ENCODE measurements at regions not wholly inside any gene's neighbourhood (a gene's known extent, or its start where the extent isn't known, plus 50 kb on each side); places are given as distances from the start of the nearest gene placed in this dataset.

DNA sequence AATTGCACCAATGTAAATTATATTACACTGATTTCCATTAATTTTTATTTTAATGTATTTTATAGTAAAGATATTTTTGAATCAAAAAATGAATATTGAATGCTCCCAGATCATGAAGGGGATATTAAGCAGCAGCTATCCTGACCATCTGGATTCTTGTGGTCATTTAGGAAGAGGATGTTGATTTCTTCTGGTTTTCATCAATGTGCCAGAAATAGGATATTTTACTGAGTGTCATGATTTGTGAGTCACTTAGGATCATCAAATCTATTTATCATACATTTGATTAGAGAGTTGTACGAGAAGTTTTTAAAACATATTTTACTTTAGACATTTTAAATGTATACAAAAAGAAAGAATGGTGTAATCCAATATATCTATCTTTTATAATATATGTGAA is 366.3 kb upstream of the CHRM2 start:
- TF ChIP-seq, protein P1, sequence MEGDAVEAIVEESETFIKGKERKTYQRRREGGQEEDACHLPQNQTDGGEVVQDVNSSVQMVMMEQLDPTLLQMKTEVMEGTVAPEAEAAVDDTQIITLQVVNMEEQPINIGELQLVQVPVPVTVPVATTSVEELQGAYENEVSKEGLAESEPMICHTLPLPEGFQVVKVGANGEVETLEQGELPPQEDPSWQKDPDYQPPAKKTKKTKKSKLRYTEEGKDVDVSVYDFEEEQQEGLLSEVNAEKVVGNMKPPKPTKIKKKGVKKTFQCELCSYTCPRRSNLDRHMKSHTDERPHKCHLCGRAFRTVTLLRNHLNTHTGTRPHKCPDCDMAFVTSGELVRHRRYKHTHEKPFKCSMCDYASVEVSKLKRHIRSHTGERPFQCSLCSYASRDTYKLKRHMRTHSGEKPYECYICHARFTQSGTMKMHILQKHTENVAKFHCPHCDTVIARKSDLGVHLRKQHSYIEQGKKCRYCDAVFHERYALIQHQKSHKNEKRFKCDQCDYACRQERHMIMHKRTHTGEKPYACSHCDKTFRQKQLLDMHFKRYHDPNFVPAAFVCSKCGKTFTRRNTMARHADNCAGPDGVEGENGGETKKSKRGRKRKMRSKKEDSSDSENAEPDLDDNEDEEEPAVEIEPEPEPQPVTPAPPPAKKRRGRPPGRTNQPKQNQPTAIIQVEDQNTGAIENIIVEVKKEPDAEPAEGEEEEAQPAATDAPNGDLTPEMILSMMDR (IDR thresholded peaks at IDR 0.05; ENCODE audit: partially characterized antibody, unreplicated experiment): no peak
- Mint-ChIP-seq H3K4me3 (ENCODE audit: unreplicated experiment) (no peak overlapping the region), H3K27ac (ENCODE audit: unreplicated experiment) (no peak overlapping the region), H3K36me3 (ENCODE audit: unreplicated experiment) (no peaks in the 10 kb centered on the region), H3K4me1 (ENCODE audit: low read depth, unreplicated experiment) (no peaks in the 10 kb centered on the region), H3K27me3 (ENCODE audit: unreplicated experiment) (no peaks in the 10 kb centered on the region), H3K9me3 (ENCODE audit: unreplicated experiment) (no peaks in the 10 kb centered on the region)
- DNase-seq: no peak

DNA sequence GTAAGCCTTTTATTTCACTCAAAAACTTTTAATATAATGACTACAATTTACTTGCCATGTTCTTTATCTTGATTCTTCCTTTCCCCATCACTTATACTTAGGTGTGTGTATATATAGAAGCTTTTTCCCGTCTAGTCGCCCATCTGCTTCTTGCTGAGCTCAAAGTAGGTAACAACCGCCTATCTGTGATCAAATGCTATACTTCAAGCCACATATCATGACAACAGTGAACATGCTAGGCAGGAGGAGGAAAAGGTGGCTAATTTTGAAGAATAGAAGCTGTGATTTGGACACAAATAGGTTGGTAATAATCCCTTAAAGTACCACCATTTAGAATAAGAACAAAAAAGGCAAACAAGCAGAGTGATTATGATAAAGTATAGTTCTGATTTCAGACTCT is 367.3 kb upstream of the CHRM2 start:
- H3K4me3 Mint-ChIP-seq (ENCODE audit: unreplicated experiment): no peak overlapping the region
- no peaks in the 10 kb centered on the region for H3K4me1 Mint-ChIP-seq (ENCODE audit: low read depth, unreplicated experiment)
- no peaks in the 10 kb centered on the region for H3K36me3 Mint-ChIP-seq (ENCODE audit: unreplicated experiment)
- no peaks in the 10 kb centered on the region for H3K27me3 Mint-ChIP-seq (ENCODE audit: unreplicated experiment)
- DNase-seq: no peak
- TF ChIP-seq, protein P1 (IDR thresholded peaks at IDR 0.05; ENCODE audit: partially characterized antibody, unreplicated experiment): no peak
- no peaks in the 10 kb centered on the region for H3K9me3 Mint-ChIP-seq (ENCODE audit: unreplicated experiment)
- no peak overlapping the region for H3K27ac Mint-ChIP-seq (ENCODE audit: unreplicated experiment)

DNA sequence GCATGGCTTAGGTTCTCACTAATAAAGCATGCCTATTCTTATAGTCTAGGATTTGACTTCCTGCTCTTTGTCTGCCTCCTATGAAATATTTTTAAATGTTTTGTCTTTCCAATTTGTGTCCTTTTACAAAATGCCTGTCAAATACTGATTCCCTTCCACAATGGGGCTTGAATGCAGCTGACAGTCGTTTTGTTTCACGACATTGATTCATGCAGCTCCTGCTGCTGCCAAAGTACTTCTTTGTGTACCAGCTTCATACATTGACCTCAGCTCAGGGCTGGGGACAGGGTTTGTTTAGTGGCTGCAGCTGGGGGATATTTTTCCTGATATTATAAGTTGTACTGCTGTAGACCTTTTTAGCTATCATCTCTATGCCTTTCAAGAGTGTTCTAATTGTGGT is 371.9 kb upstream of the CHRM2 start:
- Mint-ChIP-seq H3K36me3 (ENCODE audit: unreplicated experiment) (no peaks in the 10 kb centered on the region), H3K27me3 (ENCODE audit: unreplicated experiment) (no peaks in the 10 kb centered on the region), H3K9me3 (ENCODE audit: unreplicated experiment) (no peaks in the 10 kb centered on the region), H3K4me3 (ENCODE audit: unreplicated experiment) (no peak overlapping the region), H3K4me1 (ENCODE audit: low read depth, unreplicated experiment) (no peaks in the 10 kb centered on the region), H3K27ac (ENCODE audit: unreplicated experiment) (no peak overlapping the region)
- TF ChIP-seq, protein P1 (IDR thresholded peaks at IDR 0.05; ENCODE audit: partially characterized antibody, unreplicated experiment): no peak
- no peak for DNase-seq

DNA sequence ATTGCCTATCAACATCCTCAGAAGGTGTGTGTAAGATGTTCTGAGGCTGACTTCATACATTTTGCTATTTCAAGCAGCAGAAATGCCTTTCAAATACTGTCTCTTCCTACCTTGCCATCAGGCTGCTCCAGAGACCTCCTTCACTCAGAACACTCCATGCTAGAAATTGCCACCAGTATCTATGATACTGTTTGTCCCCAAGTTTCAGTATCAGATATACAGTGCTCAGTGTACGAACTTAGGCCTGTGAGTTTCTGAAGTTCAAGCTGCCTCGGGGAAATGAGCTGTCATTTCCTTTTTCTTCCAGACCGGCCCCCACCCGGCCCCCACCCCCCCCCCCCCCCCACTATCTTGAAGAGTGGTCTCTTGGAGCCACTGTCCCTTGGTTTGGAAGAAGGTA is 373.4 kb upstream of the CHRM2 start:
- no peak for DNase-seq
- no peaks in the 10 kb centered on the region for H3K9me3 Mint-ChIP-seq (ENCODE audit: unreplicated experiment)
- H3K4me3 Mint-ChIP-seq (ENCODE audit: unreplicated experiment): no peak overlapping the region
- TF ChIP-seq, protein P1 (IDR thresholded peaks at IDR 0.05; ENCODE audit: partially characterized antibody, unreplicated experiment): no peak
- H3K27ac Mint-ChIP-seq (ENCODE audit: unreplicated experiment): no peak overlapping the region
- no peaks in the 10 kb centered on the region for H3K4me1 Mint-ChIP-seq (ENCODE audit: low read depth, unreplicated experiment)
- H3K36me3 Mint-ChIP-seq (ENCODE audit: unreplicated experiment): no peaks in the 10 kb centered on the region
- H3K27me3 Mint-ChIP-seq (ENCODE audit: unreplicated experiment): no peaks in the 10 kb centered on the region

DNA sequence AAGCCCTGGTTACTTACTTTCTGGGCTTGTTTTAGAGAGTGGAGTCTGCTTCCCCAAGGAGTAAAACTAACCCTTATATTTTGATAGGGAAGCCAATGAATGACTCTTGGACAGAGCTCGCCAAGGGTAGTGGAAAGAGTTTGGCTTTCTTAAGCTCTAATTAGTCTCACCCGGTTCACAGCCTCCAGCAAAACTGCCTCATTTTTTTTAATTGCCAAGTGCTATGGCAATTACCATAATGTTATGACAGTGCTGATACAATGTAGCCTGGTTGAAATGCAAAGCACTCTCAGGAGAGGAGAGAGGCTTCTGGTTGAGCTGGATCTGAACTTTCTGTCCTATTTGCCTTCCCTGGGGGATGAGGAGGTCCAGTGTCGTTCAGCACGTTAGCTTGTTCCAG is 376.1 kb upstream of the CHRM2 start:
- Mint-ChIP-seq H3K4me1 (ENCODE audit: low read depth, unreplicated experiment) (no peaks in the 10 kb centered on the region), H3K36me3 (ENCODE audit: unreplicated experiment) (no peaks in the 10 kb centered on the region), H3K4me3 (ENCODE audit: unreplicated experiment) (no peak overlapping the region), H3K9me3 (ENCODE audit: unreplicated experiment) (no peaks in the 10 kb centered on the region), H3K27ac (ENCODE audit: unreplicated experiment) (no peak overlapping the region), H3K27me3 (ENCODE audit: unreplicated experiment) (no peaks in the 10 kb centered on the region)
- no peak for DNase-seq
- TF ChIP-seq, protein P1 (IDR thresholded peaks at IDR 0.05; ENCODE audit: partially characterized antibody, unreplicated experiment): no peak

Measured in glutamatergic neuron (in vitro differentiated cells).